ENCODE measurements at regions not wholly inside any gene's neighbourhood (a gene's known extent, or its start where the extent isn't known, plus 50 kb on each side); places are given as distances from the start of the nearest gene placed in this dataset.

- TF ChIP-seq, protein P1, sequence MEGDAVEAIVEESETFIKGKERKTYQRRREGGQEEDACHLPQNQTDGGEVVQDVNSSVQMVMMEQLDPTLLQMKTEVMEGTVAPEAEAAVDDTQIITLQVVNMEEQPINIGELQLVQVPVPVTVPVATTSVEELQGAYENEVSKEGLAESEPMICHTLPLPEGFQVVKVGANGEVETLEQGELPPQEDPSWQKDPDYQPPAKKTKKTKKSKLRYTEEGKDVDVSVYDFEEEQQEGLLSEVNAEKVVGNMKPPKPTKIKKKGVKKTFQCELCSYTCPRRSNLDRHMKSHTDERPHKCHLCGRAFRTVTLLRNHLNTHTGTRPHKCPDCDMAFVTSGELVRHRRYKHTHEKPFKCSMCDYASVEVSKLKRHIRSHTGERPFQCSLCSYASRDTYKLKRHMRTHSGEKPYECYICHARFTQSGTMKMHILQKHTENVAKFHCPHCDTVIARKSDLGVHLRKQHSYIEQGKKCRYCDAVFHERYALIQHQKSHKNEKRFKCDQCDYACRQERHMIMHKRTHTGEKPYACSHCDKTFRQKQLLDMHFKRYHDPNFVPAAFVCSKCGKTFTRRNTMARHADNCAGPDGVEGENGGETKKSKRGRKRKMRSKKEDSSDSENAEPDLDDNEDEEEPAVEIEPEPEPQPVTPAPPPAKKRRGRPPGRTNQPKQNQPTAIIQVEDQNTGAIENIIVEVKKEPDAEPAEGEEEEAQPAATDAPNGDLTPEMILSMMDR (IDR thresholded peaks at IDR 0.05; ENCODE audit: low read length), result no peak
- TF ChIP-seq EZH2phosphoT487 (IDR thresholded peaks at IDR 0.05; ENCODE audit: low read length) (no peak), EZH2 (optimal IDR thresholded peaks at IDR 0.05; ENCODE audit: low read depth, low read length) (no peak)
These were observed 359.3 kb upstream of the RUNX1 start for GRCh38 chr21:35408401-35408800.
